ENCODE measurements at regions not wholly inside any gene's neighbourhood (a gene's known extent, or its start where the extent isn't known, plus 50 kb on each side); places are given as distances from the start of the nearest gene placed in this dataset.

GRCh38 chr18:10054366-10054765 is 140.6 kb downstream of the VAPA start:
- in situ Hi-C loops (cut with HindIII; ENCODE audit: low sequenced_read_pairs) = no loop called here
- DNase-seq (ENCODE audit: low spot score) = no peak

GRCh38 chr18:10055125-10055750 is 141.4 kb downstream of the VAPA start:
- no peak for DNase-seq (ENCODE audit: low spot score)
- in situ Hi-C loops (cut with HindIII; ENCODE audit: low sequenced_read_pairs) = no loop called here

- in situ Hi-C loops (cut with HindIII; ENCODE audit: low sequenced_read_pairs) = no loop called here
- DNase-seq (ENCODE audit: low spot score) = no peak
Measured at GRCh38 chr18:10056506-10056905, 142.7 kb downstream of the VAPA start.

- in situ Hi-C loops (cut with HindIII; ENCODE audit: low sequenced_read_pairs) = no loop called here
- DNase-seq (ENCODE audit: low spot score) = no peak
Measured at GRCh38 chr18:10057401-10057893, 143.6 kb downstream of the VAPA start.

- no peak for DNase-seq (ENCODE audit: low spot score)
- in situ Hi-C loops (cut with HindIII; ENCODE audit: low sequenced_read_pairs) = no loop called here
Measured at GRCh38 chr18:10057894-10058791, 144.3 kb downstream of the VAPA start.

- in situ Hi-C loops (cut with HindIII; ENCODE audit: low sequenced_read_pairs) = no loop called here
- DNase-seq (ENCODE audit: low spot score) = no peak
Measured at GRCh38 chr18:10059610-10060468, 146.0 kb downstream of the VAPA start.

DNA sequence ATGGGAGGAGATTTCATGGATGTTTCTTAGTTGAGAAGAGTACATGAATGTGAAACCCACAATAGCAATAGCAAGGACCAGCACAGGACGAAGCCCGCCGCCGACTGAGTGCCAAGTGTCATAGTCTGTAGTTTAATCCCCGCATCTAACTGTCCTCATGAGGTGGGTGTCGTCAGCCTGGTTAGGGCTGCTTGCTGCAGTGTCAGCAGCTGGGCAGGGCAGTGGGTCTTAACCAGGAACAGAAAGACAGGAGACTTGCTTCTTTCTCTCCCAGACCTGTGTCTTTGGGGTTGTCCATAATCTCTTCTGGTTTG is 146.6 kb downstream of the VAPA start:
- in situ Hi-C loops (cut with HindIII; ENCODE audit: low sequenced_read_pairs) = no loop called here
- DNase-seq (ENCODE audit: low spot score) = no peak

DNA sequence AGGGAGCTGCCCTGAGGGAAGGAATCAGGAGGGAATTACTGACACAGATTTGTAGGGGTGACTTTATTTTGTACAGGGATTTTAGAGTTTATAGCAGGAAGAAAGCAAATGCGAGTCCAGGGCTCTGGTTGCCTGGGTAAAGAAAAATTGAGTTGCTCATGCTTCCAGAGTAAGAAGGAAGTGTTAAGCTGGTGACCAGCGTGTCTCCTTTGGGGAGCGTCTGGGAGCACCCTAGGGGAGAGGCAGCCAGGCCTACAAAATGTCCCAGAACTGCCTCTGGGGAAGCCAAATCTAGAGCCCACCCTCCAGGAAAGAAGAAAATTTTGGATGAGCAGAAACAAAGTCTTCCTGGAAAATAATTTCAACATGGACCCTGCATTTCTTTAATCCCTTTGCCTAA is 147.0 kb downstream of the VAPA start:
- DNase-seq (ENCODE audit: low spot score) = no peak
- in situ Hi-C loops (cut with HindIII; ENCODE audit: low sequenced_read_pairs) = no loop called here

DNA sequence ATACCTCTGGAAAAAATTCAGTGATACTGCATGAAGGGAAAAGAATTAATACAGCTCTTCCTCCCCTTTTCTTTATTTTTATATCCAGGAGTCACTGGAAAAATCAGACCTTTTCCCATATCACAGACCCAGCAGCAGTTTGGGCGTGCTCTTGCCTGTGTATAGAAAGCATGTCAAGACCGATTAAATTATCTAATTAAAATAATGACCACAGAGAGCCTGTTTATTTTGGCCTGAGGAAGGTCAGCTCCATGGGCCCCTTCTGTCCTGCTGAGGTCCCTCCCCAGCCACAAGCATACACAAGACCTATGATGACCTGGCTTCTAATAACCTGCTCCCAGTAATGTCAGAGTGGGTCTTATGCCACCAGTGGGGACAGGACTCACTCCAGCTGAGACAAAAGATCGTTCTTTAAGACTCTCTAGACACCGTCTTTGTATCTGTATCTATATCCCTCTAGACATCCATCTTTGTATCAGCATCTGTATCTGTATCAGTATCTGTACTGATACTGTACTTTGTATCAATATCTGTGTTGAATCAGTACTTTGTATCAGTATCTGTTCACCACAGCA is 147.8 kb downstream of the VAPA start:
- in situ Hi-C loops (cut with HindIII; ENCODE audit: low sequenced_read_pairs) = no loop called here

GRCh38 chr18:10062302-10063300 is 148.8 kb downstream of the VAPA start:
- DNase-seq (ENCODE audit: low spot score) = no peak
- in situ Hi-C loops (cut with HindIII; ENCODE audit: low sequenced_read_pairs) = no loop called here

More for the DNA sequence above, 147.8 kb downstream of the VAPA start:
- no peak for DNase-seq (ENCODE audit: low spot score)

DNA sequence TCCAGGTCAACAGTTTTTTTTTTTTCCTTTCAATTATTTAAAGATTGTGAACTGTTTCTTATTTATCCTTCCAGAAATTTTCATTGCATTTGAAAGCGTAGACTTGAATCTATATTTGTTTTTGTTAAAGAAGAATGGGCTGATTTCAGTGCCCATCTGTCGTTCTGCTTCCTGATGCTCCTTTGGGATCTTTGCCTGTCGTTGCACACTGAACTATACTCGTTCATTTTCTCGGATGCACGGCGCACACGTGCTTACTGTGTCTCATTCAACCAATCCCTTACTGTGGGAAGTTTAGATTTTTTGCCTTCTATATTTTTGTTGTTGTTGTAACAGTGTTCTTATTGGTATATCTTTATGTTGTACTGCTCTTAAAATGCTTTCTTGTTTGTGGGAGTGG is 149.7 kb downstream of the VAPA start:
- no peak for DNase-seq (ENCODE audit: low spot score)
- in situ Hi-C loops (cut with HindIII; ENCODE audit: low sequenced_read_pairs) = no loop called here

GRCh38 chr18:10064267-10064666 is 150.5 kb downstream of the VAPA start:
- in situ Hi-C loops (cut with HindIII; ENCODE audit: low sequenced_read_pairs) = no loop called here
- DNase-seq (ENCODE audit: low spot score) = no peak

GRCh38 chr18:10065296-10065695 is 151.5 kb downstream of the VAPA start:
- no peak for DNase-seq (ENCODE audit: low spot score)
- in situ Hi-C loops (cut with HindIII; ENCODE audit: low sequenced_read_pairs) = no loop called here

GRCh38 chr18:10067670-10068659 is 154.1 kb downstream of the VAPA start:
- in situ Hi-C loops (cut with HindIII; ENCODE audit: low sequenced_read_pairs) = no loop called here
- DNase-seq (ENCODE audit: low spot score) = no peak

GRCh38 chr18:10068766-10069567 is 155.2 kb downstream of the VAPA start:
- in situ Hi-C loops (cut with HindIII; ENCODE audit: low sequenced_read_pairs) = no loop called here

DNA sequence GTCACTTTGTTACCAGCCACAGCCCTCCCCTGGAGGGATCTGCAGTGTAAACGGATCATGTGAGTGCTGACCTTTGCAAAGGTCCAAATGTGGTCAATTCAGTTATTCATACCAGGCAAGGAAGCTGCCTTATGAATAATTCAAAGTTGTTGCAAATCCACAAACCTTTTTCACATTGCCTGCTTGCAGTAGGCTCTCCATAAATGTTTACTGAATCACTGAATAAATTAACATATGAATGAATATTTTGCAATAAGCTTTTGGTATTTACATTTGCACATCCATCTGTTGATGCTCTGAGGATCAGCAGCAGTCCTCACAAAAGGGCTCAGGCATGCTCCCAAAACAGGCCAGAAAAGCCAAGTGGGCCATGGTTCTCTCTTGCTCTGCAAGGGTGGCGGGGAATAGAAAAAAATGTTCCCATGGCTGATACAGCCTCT is 156.8 kb downstream of the VAPA start:
- in situ Hi-C loops (cut with HindIII; ENCODE audit: low sequenced_read_pairs) = no loop called here
- DNase-seq (ENCODE audit: low spot score) = no peak

More at GRCh38 chr18:10068766-10069567, 155.2 kb downstream of the VAPA start:
- no peak for DNase-seq (ENCODE audit: low spot score)

Data from G401 (cell line).